GM19238 (cell line): ENCODE measurements at regions not wholly inside any gene's neighbourhood (a gene's known extent, or its start where the extent isn't known, plus 50 kb on each side); places are given as distances from the start of the nearest gene placed in this dataset.

Source experiments
- DNase-seq: peaks from one replicate; pipeline ENCODE4 v3.0.0; 2011; ENCODE audit warnings: low spot score; ENCODE audit not compliant: insufficient read length

- no peak for DNase-seq
Measured at GRCh38 chr13:111449041-111449440, 128.6 kb downstream of the TEX29 start.

GRCh38 chr13:111451402-111451801, 131.0 kb downstream of the TEX29 start:
- no peak for DNase-seq

- DNase-seq: no peak
Measured at GRCh38 chr13:111456452-111457230, 136.2 kb downstream of the TEX29 start.

GRCh38 chr13:111458001-111458531, 137.6 kb downstream of the TEX29 start:
- no peak for DNase-seq

GRCh38 chr13:111458739-111459138, 138.3 kb downstream of the TEX29 start:
- DNase-seq: no peak

- no peak for DNase-seq
Measured at GRCh38 chr13:111459803-111460547, 139.5 kb downstream of the TEX29 start.

GRCh38 chr13:111460548-111461444, 140.4 kb downstream of the TEX29 start:
- no peak for DNase-seq

GRCh38 chr13:111461445-111462149, 141.2 kb downstream of the TEX29 start:
- no peak for DNase-seq

GRCh38 chr13:111462221-111462764, 141.9 kb downstream of the TEX29 start:
- DNase-seq: no peak

- no peak for DNase-seq
Measured at GRCh38 chr13:111462944-111463343, 142.5 kb downstream of the TEX29 start.

- DNase-seq: no peak
Measured at GRCh38 chr13:111467111-111467890, 146.9 kb downstream of the TEX29 start.

- no peak for DNase-seq
Measured at GRCh38 chr13:111468037-111468959, 147.9 kb downstream of the TEX29 start.

- DNase-seq: no peak
Measured at GRCh38 chr13:111469450-111469849, 149.0 kb downstream of the TEX29 start.

GRCh38 chr13:111469916-111470506, 149.6 kb downstream of the TEX29 start:
- no peak for DNase-seq

- DNase-seq: no peak
Measured at GRCh38 chr13:111470933-111471332, 150.5 kb downstream of the TEX29 start.

GRCh38 chr13:111472083-111472482, 151.6 kb downstream of the TEX29 start:
- no peak for DNase-seq

- no peak for DNase-seq
Measured at GRCh38 chr13:111472559-111473460, 152.4 kb downstream of the TEX29 start.
